HG03196 (cell line): ENCODE measurements at regions not wholly inside any gene's neighbourhood (a gene's known extent, or its start where the extent isn't known, plus 50 kb on each side); places are given as distances from the start of the nearest gene placed in this dataset.
"Not testable (repeated sequence)": the region's sequence is repeated elsewhere in the genome, so short reads cannot be mapped to it uniquely, and the experiment has no call there.

Experiments
- ATAC-seq: cut with Tn5 transposase; IDR thresholded peaks from one replicate; pipeline ENCODE4 v1.9.1; 2021; ENCODE audit not compliant: unreplicated experiment

- ATAC-seq, result no peak
These were observed 231.9 kb upstream of the FN1 start for GRCh38 chr2:215667585-215668377.

GRCh38 chr2:215664847-215665525, 229.1 kb upstream of the FN1 start:
- peak; percentile 87 for ATAC-seq

GRCh38 chr2:215662715-215663114, 226.8 kb upstream of the FN1 start:
- ATAC-seq, result no peak

- no peak for ATAC-seq
These were observed 224.8 kb upstream of the FN1 start for GRCh38 chr2:215660687-215661086.

GRCh38 chr2:215659650-215660049, 223.8 kb upstream of the FN1 start:
- ATAC-seq, result no peak

GRCh38 chr2:215658635-215659305, 222.9 kb upstream of the FN1 start:
- ATAC-seq, result no peak

GRCh38 chr2:215657844-215658243, 222.0 kb upstream of the FN1 start:
- ATAC-seq, result no peak

GRCh38 chr2:215654148-215654819, 218.4 kb upstream of the FN1 start:
- no peak for ATAC-seq

- no peak for ATAC-seq
These were observed 217.6 kb upstream of the FN1 start for GRCh38 chr2:215653344-215654030.

GRCh38 chr2:215652388-215652787, 216.5 kb upstream of the FN1 start:
- ATAC-seq, result no peak

- no peak for ATAC-seq
These were observed 215.5 kb upstream of the FN1 start for GRCh38 chr2:215651412-215651811.

GRCh38 chr2:215644233-215644897, 208.5 kb upstream of the FN1 start:
- no peak for ATAC-seq

- ATAC-seq, result no peak
These were observed 202.8 kb upstream of the FN1 start for GRCh38 chr2:215638687-215639086.

GRCh38 chr2:215637651-215638050, 201.8 kb upstream of the FN1 start:
- ATAC-seq, result no peak

- no peak for ATAC-seq
These were observed 200.9 kb upstream of the FN1 start for GRCh38 chr2:215636816-215637215.

GRCh38 chr2:215635788-215636139, 199.9 kb upstream of the FN1 start:
- no peak for ATAC-seq

GRCh38 chr2:215635071-215635787, 199.4 kb upstream of the FN1 start:
- ATAC-seq, result no peak

- ATAC-seq, result no peak
These were observed 197.5 kb upstream of the FN1 start for GRCh38 chr2:215633360-215633759.

GRCh38 chr2:215631696-215632095, 195.8 kb upstream of the FN1 start:
- no peak for ATAC-seq

- not testable (repeated sequence) for ATAC-seq
These were observed 194.9 kb upstream of the FN1 start for GRCh38 chr2:215630796-215631195.
